HG02610 (cell line): ENCODE measurements at regions not wholly inside any gene's neighbourhood (a gene's known extent, or its start where the extent isn't known, plus 50 kb on each side); places are given as distances from the start of the nearest gene placed in this dataset.
"Not testable (repeated sequence)": the region's sequence is repeated elsewhere in the genome, so short reads cannot be mapped to it uniquely, and the experiment has no call there.

ENCODE experiments used
- ATAC-seq: cut with Tn5 transposase; IDR thresholded peaks from one replicate; pipeline ENCODE4 v1.9.1; 2021; ENCODE audit warnings: mild to moderate bottlenecking, moderate library complexity; ENCODE audit not compliant: unreplicated experiment

DNA sequence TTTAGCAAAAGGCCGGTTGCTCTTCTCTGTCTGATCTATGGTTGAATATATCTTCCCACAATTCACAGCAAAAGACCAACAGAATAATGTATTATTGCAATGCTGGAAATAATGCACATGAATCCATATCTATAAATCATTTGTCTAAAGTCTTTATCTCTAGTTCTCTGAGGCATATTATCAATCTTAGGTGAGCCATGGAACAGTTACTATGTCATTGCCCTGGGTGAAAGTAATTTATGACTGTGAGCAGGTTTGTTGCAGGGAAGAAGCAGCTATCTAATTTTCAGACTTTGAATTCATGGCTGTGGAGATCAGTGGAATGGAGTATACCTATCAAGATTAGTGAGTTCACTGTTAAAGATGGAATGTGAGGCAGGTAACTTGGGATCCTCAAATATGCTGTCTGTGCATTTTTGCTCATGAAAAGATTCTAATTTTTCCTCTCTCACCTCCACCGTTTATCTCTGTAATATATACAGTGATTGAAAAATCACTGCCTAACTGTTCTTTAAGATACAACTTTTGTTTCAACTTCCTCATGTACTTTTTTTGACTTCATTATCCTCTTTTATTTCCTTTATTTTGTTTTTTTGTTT lies 256.8 kb upstream of the ARSJ start:
- no peak for ATAC-seq

DNA sequence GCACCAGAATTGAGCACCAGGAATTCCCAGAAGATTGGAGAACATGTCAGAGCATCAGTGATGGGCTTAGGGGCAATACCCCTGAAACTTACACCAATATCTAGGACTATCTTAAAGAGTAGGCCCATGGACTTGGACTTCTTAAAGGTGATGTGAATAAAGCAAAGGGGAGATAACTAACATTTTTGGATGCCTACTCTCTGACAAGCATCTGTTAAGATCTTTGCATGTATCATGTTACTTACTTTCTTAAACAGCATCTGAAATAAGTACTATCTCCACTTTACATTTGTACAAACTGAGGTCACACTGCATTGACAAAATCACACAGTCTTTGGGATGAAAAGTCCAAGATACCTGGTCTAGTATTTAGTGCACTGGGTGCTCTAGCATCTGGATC lies 258.6 kb upstream of the ARSJ start:
- no peak for ATAC-seq

DNA sequence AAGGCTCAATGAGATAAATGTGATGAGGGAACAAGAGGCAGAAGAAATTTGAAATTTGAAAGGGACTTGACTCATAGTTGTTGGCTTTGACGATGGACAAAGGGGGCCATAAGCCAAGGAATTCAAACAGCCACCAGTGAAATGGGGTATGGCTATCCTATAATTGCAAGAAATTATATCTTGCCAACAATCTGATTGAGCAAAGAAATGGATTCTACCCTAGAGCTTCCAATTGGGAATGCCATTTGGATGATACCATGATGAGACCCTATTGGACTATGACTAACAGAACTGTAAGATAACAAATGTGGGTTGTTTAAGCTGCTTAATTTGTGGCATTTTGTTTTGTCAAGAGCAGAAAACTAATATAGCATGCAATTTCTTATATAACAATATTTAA lies 270.1 kb upstream of the ARSJ start:
- no peak for ATAC-seq

DNA sequence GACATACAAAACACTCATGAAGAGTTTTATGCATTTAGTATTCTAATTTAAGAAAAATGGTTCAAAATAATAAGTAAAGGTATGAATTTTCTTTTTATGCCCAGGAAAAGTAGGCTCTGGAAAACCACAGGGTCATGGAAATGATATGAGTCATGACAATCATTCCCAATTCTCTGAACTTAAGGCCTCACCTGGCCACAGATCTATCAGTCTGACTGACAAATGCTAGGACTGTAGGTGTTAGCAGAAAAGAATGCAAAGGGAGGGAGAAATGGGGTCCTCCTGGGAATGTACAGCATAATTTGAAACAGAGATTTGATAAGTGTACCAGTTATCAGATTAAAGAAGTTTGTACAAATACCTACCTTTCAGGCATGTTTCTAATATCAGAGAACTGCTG lies 270.5 kb upstream of the ARSJ start:
- no peak for ATAC-seq

DNA sequence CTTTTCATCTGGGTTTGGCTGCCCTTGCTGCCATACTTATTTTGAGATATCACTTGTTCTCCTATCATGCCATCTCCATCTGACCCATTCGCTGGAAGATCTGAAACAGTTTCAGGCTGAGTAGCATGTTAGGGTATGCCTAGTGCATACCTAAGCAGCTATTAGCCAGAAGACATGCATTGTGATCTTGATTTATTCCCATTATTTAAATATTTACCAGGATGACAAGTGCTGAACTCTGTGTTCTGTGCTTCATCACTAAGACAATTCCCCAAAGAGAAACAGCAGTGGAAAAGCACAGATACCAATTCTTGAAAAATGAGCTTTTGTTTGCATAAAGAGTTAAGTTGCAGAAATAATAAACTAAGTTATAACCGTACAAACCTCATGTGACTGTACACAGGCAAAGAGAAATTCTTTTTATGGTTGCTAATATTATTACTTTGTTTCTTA lies 271.0 kb upstream of the ARSJ start:
- ATAC-seq = no peak

DNA sequence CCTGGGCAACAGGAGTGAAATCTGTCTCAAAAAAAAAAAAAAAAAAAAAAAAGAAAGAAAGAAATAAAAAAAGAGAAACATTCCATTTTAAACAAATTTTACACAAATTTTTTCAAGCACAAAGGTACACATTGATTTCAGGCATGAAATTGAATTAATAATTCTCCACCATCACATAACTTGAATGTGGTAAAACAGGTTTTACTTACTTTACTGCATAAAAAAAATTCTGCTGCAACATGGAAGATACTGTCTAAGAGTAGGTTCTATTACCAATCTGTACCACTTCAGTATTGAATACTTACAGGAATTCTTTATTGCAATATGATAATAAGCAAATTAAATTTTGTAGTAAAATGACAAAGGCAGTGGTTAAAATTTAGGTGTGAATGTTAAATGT lies 271.6 kb upstream of the ARSJ start:
- ATAC-seq = no peak

DNA sequence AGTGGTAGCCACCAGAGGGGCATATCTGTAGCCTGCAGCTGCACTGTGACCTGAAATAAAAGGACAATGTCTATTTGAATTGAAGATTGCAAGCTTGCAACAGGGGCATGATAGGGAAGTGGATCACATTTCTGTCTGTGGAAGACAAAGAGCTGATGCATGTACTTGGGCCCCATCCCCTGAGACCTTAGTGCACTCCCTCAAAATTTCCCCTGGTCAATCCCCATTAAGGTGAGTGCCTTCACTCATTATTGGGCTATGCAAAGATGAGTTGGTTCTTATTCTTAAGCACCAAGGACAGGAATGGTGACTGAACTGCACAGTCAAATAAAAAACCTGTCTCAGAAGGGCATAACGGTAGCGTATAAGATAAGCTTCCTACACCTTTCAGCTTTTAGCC lies 273.1 kb upstream of the ARSJ start:
- no peak for ATAC-seq

DNA sequence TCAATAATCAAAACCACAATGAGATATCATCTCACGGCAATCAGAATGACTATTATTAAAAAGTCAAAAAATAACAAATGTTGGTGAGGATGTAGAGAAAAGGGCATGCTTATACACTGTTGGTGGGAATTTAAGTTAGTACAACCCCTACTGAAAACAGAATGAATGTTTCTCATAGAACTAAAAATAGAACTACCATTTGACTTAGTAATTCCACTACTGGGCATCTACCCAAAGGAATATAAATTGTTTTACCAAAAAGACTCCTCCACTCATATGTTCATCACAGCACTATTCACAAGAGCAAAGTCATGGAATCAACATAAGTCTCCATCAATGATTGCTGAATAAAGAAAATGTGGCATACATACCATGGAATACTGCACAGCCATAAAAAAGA lies 278.1 kb upstream of the ARSJ start:
- ATAC-seq = no peak

DNA sequence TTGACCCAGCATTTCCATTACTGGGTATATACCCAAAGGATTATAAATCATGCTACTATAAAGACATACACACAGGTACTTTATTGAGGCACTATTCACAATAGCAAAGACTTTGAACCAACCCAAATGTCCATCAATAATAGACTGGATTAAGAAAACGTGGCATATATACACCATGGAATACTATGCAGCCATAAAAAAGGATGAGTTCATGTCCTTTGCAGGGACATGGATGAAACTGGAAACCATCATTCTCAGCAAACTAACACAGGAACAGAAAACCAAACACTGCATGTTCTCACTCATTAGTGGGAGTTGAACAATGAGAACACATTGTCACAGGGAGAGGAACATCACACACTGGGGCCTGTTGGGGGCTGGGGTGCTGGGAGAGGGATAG lies 283.0 kb upstream of the ARSJ start:
- not testable (repeated sequence) for ATAC-seq

DNA sequence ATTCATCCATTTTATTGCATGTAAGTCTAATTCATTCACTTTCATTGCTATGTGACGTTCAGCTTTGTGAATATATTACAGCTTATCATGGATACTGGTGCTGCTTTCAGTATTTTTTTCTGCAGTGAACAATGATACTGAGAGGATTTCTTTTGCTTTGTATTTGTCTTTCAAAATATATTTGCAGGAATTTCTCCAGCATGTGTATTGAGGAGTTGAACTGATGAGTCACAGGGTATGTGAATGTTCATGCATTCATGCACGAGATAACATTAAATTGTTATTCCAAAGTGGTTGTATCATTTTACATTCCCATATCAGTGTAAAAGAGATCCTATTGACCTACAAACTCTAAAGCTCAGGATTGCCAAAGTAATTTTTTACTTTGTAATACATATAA lies 283.8 kb upstream of the ARSJ start:
- no peak for ATAC-seq

DNA sequence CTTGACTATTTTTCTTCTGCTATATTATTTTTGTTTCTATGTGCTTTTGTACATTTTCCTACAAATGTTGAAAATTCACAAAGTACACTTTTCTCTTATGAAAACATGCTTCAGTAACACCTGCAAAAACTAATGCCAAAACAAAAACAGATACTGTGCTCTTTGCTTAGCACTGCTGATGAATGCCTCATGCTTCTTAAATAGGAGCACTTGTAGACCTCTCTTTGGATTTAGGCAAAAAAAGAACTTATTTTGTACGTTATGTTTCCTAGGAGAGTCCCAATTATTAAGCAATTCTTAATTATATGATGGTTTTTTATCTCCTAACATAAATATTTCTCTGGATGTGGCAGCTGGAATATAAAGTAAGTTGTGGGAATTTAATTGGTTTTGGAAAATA lies 285.0 kb upstream of the ARSJ start:
- ATAC-seq = no peak

DNA sequence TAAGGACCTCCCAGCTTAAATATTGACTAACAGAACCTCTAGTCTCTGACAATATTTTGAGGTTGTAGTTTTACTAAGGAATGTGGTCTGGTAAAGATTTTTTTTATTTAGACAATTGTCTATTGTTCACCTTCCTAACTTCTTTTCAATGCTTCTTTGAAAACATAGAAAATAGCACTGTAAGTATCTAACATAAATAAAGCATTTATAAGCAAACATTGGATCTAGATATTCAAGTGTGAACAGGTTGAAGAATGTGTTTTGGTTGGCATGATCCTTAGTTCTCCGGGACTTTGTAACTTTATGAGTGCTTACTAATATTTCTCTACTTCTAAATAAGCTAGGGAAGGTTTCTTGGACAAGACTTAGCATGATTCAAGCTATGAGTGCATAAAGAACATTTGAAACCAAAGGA lies 285.4 kb upstream of the ARSJ start:
- no peak for ATAC-seq

DNA sequence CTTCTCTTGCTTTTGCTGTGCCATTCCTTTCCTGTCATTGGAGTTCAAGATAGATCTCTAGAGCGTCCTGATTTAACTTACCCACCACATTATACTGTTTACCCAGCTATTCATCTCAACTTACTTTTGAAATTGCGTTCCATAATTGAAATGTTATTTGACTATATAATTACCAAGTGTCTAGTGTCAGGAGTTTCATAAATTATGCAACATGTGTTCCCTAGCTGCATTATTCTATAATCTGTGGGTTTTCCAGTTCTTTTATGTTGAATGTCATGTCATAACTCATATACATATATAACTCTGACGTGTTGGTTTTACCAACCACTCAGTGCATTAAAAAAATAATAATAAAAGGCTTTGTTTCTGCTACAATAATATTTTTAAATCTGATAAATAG lies 285.9 kb upstream of the ARSJ start:
- no peak for ATAC-seq

DNA sequence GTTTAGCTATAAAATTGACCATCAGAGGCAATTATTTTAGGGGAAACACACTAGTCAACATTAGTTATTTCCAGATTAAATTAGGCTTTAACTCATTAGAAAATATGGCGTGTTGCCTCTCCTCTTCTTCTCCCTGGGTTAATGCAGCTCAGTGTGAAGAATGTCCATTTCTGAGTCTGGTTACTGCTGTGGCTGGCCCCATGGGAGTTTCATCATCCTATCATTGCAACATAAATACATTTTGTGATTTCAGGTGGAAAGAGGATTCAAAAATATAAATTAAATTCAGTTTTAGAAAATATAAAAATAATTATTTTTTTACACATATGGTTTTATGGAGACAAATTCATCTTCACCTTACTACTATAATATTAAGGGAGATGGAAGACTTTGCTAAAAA lies 288.5 kb upstream of the ARSJ start:
- ATAC-seq = no peak

DNA sequence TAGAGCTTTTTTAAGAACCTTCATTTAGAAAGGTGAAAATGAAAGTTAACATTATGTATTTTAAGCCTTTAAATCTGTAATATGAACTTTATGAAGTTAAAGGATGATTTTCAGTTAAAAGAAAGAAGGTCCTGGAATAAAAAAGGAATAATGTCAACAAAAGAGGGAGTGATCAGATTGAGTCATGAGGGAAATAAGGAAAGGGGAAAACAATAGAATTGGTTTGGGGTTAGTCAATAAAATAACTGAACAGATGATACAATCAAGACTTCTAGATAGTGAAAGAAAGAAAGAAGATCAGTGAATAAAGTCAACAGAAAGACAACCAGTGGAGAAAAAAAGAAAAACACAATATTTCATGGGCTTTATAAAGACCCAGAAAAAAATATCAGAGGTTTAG lies 291.6 kb upstream of the ARSJ start:
- no peak for ATAC-seq

DNA sequence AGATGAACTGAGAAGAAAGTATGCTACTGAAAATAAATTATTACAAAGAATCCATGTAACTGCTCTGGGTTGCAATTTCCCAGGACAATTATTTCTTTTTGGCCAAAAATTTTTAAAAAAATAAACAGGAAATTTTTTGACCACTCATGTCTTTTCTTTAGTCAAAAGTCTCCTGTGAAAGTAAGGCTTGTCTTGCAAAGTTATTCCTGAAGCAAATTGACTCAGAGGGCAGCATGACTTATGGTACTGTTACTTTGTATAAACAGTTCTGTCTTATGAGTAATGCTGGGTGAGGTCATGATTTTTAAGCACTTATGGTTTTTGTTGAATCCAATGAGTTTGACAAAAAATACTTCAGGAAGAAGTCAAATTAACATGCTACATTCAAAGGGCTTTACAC lies 292.8 kb upstream of the ARSJ start:
- ATAC-seq = no peak

DNA sequence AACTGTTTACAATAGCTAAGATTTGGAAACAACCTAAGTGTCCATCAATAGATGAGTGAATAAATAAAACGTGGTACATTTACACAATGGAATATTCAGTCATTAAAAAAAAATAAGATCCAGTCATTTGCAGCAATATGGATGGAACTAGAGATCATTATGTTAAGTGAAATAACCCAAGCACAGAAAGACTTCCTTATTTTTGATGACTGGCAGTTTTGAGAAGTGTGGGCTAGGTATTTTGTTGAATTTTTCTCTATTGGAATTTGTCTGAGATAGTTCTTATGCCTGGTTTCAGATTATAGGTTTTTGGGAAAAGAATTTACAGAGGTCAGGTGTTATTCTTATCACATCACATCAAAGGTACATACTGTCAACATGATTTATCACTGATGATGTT lies 293.8 kb upstream of the ARSJ start:
- no peak for ATAC-seq

DNA sequence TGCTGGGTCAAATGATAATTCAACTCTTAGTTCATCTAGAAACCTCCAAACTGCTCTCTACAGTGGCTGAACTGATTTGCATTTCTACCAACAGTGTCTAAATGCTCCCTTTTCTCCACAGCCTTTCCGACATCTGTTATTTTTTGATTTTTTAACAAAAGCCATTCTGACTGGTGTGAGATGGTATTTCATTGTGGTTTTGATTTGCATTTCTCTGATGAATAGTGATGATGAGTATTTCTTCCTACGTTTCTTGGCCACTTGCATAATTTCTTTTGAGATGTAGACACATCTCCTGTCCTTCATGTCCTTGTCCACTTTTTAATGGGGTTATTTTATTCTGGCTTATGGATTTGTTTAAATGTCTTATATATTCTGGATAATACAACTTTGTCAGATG lies 298.2 kb upstream of the ARSJ start:
- ATAC-seq = no peak

DNA sequence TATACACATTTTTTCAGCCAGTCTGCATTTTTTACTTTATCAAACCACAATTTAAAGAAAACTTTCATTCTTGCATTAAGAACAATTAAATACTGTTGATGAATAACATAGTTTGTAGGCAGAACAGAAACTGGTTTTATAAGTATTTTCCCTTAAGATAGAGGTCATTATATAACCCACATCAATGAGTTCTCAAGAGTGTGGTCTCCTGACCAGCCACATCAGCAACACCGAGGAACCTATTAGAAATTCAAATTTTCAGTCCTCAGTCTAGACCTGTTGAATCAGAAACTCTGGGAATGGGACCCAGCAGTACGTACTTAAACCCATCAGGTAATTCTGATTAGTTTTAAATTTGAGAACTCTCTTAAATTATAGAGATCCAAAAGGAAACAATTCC lies 299.6 kb upstream of the ARSJ start:
- ATAC-seq = no peak

DNA sequence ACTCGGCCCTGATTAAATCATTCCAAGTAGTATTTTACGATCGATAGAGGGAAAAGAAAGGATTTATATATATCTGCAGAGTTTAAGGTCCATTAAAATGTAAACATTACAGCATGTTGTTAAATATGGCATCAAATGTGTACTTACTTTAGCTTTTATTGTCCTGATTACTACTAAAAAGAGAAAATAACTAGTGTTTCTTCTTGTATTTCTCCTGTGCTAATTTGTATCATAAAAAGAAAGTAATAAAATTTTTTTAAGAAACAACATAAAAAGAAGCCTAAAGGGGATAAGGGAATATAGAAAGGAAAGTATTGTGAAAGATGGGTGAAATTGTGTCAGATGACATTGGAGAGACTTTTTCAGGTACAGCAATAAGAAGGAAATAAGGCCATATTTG lies 300.3 kb upstream of the ARSJ start:
- no peak for ATAC-seq

DNA sequence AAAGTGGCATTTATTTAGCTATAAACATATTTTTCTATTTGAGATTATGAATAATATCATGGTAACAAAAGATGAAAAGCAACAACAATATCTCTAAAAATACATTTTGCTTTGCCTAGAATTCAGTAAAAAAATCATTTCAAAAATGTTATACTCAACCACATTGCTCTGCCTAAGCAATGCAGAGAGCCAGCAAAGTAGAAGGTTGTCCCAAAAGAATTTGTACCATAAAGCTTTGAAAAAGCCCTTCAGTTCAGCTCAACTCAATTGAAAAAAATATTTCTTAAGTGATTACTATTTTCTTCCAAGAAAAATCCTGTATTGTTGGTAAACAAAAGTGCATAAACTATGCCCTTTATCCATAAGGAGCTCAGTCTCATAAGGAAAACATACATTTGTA lies 301.2 kb upstream of the ARSJ start:
- ATAC-seq = no peak

DNA sequence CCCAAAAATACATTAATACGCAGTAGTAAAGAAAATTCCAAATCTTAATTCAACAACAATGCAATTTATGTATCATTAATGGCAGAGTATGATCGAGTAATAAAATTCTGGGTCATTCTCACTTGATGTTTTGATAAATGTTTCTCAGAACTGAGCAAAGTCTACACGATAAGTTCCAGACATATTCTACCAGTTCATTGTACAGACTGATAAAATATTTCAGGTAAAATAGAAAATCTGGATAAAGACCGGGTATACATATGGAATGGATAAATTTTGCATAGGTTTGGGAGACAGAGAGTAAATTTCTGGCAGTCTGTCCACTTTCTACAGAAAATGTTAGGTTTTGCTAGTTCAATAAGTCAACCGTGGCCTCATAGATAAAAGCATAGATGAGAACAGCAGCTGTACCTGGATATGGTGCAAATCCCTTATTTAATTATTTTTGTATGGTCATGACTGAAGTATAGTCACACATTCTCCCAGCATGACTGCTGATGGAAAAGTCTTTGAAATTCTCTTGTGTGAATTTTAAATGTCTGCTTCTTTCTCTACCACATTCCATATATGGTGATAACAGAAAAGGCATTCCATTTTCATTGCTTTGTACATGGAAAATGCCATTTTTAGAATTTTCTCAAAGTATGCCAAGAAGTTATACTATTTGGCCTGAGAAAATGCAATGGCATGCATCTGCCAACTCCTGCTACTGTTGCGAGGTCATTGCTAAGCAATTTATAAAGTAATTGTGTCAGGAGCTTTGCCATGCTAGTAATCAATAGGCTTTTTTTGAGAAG lies 301.9 kb upstream of the ARSJ start:
- no peak for ATAC-seq

DNA sequence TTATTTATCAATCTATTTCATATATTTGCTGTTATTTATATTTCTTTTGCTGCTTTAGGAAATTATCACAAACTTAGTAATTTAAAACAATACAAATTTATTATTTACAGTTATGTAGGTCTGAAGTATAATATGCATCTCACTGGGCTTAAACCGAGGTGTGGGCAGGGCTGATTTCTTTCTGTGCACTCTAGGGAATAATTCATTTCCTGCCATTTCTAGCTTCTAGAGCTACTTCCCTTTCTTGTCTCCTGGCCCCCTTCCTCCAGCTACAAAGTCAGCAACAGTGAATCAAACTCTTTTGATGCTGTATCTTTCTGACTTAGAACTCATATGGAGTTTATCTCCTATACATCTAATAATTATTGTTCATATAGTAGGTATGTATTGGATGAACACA lies 303.5 kb upstream of the ARSJ start:
- ATAC-seq = no peak
